DMS53 (cell line): ENCODE measurements at regions not wholly inside any gene's neighbourhood (a gene's known extent, or its start where the extent isn't known, plus 50 kb on each side); places are given as distances from the start of the nearest gene placed in this dataset.

Experiments used
- DNase-seq: peaks from one replicate; lab custom pipeline; 2025; lab: John Stamatoyannopoulos, UW

GRCh38 chr16:66171578-66171977 lies 194.9 kb upstream of the CDH5 start:
- no peak for DNase-seq

GRCh38 chr16:66170989-66171388 lies 195.5 kb upstream of the CDH5 start:
- no peak for DNase-seq

- DNase-seq, result no peak
Measured at GRCh38 chr16:66169817-66170216, 196.7 kb upstream of the CDH5 start.

- no peak for DNase-seq
Measured at GRCh38 chr16:66168777-66169176, 197.7 kb upstream of the CDH5 start.

- DNase-seq, result no peak
Measured at GRCh38 chr16:66167564-66168291, 198.8 kb upstream of the CDH5 start.

GRCh38 chr16:66166490-66166889 lies 200.0 kb upstream of the CDH5 start:
- DNase-seq, result no peak

GRCh38 chr16:66165879-66166278 lies 200.6 kb upstream of the CDH5 start:
- no peak for DNase-seq

- no peak for DNase-seq
Measured at GRCh38 chr16:66164581-66165247, 201.8 kb upstream of the CDH5 start.

GRCh38 chr16:66162821-66163220 lies 203.7 kb upstream of the CDH5 start:
- DNase-seq, result no peak

- no peak for DNase-seq
Measured at GRCh38 chr16:66161942-66162341, 204.5 kb upstream of the CDH5 start.

- no peak for DNase-seq
Measured at GRCh38 chr16:66161269-66161668, 205.2 kb upstream of the CDH5 start.

- DNase-seq, result no peak
Measured at GRCh38 chr16:66159987-66160386, 206.5 kb upstream of the CDH5 start.

GRCh38 chr16:66156538-66156937 lies 210.0 kb upstream of the CDH5 start:
- no peak for DNase-seq

- DNase-seq, result no peak
Measured at GRCh38 chr16:66155933-66156332, 210.6 kb upstream of the CDH5 start.

- DNase-seq, result no peak
Measured at GRCh38 chr16:66154801-66155200, 211.7 kb upstream of the CDH5 start.

GRCh38 chr16:66152823-66153393 lies 213.6 kb upstream of the CDH5 start:
- no peak for DNase-seq

GRCh38 chr16:66152181-66152580 lies 214.3 kb upstream of the CDH5 start:
- no peak for DNase-seq

GRCh38 chr16:66150698-66151482 lies 215.6 kb upstream of the CDH5 start:
- DNase-seq, result no peak

- no peak for DNase-seq
Measured at GRCh38 chr16:66147291-66147690, 219.2 kb upstream of the CDH5 start.

- no peak for DNase-seq
Measured at GRCh38 chr16:66146798-66147197, 219.7 kb upstream of the CDH5 start.

GRCh38 chr16:66144641-66145040 lies 221.8 kb upstream of the CDH5 start:
- DNase-seq, result no peak

GRCh38 chr16:66143415-66143814 lies 223.1 kb upstream of the CDH5 start:
- no peak for DNase-seq

- DNase-seq, result no peak
Measured at GRCh38 chr16:66141885-66142284, 224.6 kb upstream of the CDH5 start.
